Immature natural killer cell (primary cell): ENCODE measurements at regions not wholly inside any gene's neighbourhood (a gene's known extent, or its start where the extent isn't known, plus 50 kb on each side); places are given as distances from the start of the nearest gene placed in this dataset.
"Not testable (repeated sequence)": the region's sequence is repeated elsewhere in the genome, so short reads cannot be mapped to it uniquely, and the experiment has no call there.

Source experiments
- DNase-seq, 3 donors: peaks; one replicate each; pipeline ENCODE4 v3.0.0; 2022; ENCODE audit warnings: mixed read lengths in 1 of 3
- H3K27ac Mint-ChIP-seq, 6 donors: one replicate each; pipeline ENCODE4 v1.8.0; 2020; ENCODE audit warnings: mixed read lengths in 6 of 6, mild to moderate bottlenecking in 5 of 6, inconsistent platforms in 4 of 6, moderate library complexity in 3 of 6
- H3K27me3 Mint-ChIP-seq, 3 donors: one replicate each; pipeline ENCODE4 v1.8.0; 2020 to 2021; ENCODE audit warnings: low read depth in 3 of 3, mild to moderate bottlenecking in 3 of 3, mixed read lengths in 3 of 3, moderate library complexity in 3 of 3, inconsistent platforms in 1 of 3
- H3K36me3 Mint-ChIP-seq, 3 donors: one replicate each; pipeline ENCODE4 v1.8.0; 2020; ENCODE audit warnings: mixed read lengths in 3 of 3, inconsistent platforms in 2 of 3, mild to moderate bottlenecking in 2 of 3
- H3K4me1 Mint-ChIP-seq, 2 donors: one replicate each; pipeline ENCODE4 v1.8.0; 2020; ENCODE audit warnings: inconsistent platforms in 2 of 2, mild to moderate bottlenecking in 2 of 2, mixed read lengths in 2 of 2, moderate library complexity in 1 of 2
- H3K4me3 Mint-ChIP-seq, 5 donors: one replicate each; pipeline ENCODE4 v1.8.0; 2020; ENCODE audit warnings: mild to moderate bottlenecking in 5 of 5, mixed read lengths in 5 of 5, inconsistent platforms in 3 of 5, moderate library complexity in 3 of 5
- H3K9me3 Mint-ChIP-seq, 6 donors: one replicate each; pipeline ENCODE4 v1.8.0; 2020; ENCODE audit warnings: mild to moderate bottlenecking in 6 of 6, mixed read lengths in 6 of 6, inconsistent platforms in 4 of 6, moderate library complexity in 3 of 6

GRCh38 chr14:28187902-28188830 lies 578.4 kb upstream of the FOXG1 start:
- H3K36me3 Mint-ChIP-seq, H3K27me3 Mint-ChIP-seq, DNase-seq, H3K4me1 Mint-ChIP-seq, H3K4me3 Mint-ChIP-seq, H3K27ac Mint-ChIP-seq: not testable (repeated sequence)
- peaks cover 4 to 23% (median 8%) of the 10 kb centered on the region in 6 donors for H3K9me3 Mint-ChIP-seq

- Mint-ChIP-seq H3K4me1 (no peaks in the 10 kb centered on the region), H3K27me3 (peaks cover 0 to 4% (median 0%) of the 10 kb centered on the region in 3 donors), H3K36me3 (no peaks in the 10 kb centered on the region)
Observed at GRCh38 chr14:28196878-28197277, 569.7 kb upstream of the FOXG1 start.

GRCh38 chr14:28220391-28220790 lies 546.2 kb upstream of the FOXG1 start:
- H3K4me3 Mint-ChIP-seq, result no peak overlapping the region
- no peak for DNase-seq
- H3K27me3 Mint-ChIP-seq, result peaks cover 0 to 2% (median 0%) of the 10 kb centered on the region in 3 donors
- no peaks in the 10 kb centered on the region for H3K36me3 Mint-ChIP-seq
- H3K27ac Mint-ChIP-seq, result no peak overlapping the region
- H3K4me1 Mint-ChIP-seq, result no peaks in the 10 kb centered on the region
- peaks cover 5 to 42% (median 16%) of the 10 kb centered on the region in 6 donors for H3K9me3 Mint-ChIP-seq

More at GRCh38 chr14:28196878-28197277, 569.7 kb upstream of the FOXG1 start:
- no peak overlapping the region for H3K27ac Mint-ChIP-seq
- no peak for DNase-seq
- peaks cover 0 to 27% (median 9%) of the 10 kb centered on the region in 6 donors for H3K9me3 Mint-ChIP-seq
- H3K4me3 Mint-ChIP-seq, result no peak overlapping the region

GRCh38 chr14:28240909-28241308 lies 525.7 kb upstream of the FOXG1 start:
- H3K4me3 Mint-ChIP-seq, result no peak overlapping the region
- H3K27me3 Mint-ChIP-seq, result no peaks in the 10 kb centered on the region

GRCh38 chr14:28242895-28243294 lies 523.7 kb upstream of the FOXG1 start:
- no peaks in the 10 kb centered on the region for H3K36me3 Mint-ChIP-seq
- no peak overlapping the region for H3K27ac Mint-ChIP-seq
- H3K9me3 Mint-ChIP-seq, result peaks cover 0 to 38% (median 23%) of the 10 kb centered on the region in 6 donors
- H3K4me3 Mint-ChIP-seq, result no peak overlapping the region
- no peaks in the 10 kb centered on the region for H3K4me1 Mint-ChIP-seq
- no peaks in the 10 kb centered on the region for H3K27me3 Mint-ChIP-seq
- no peak for DNase-seq

More at GRCh38 chr14:28240909-28241308, 525.7 kb upstream of the FOXG1 start:
- Mint-ChIP-seq H3K36me3 (no peaks in the 10 kb centered on the region), H3K27ac (no peak overlapping the region), H3K9me3 (peaks cover 0 to 47% (median 25%) of the 10 kb centered on the region in 6 donors), H3K4me1 (no peaks in the 10 kb centered on the region)
- no peak for DNase-seq

GRCh38 chr14:28243600-28243999 lies 523.0 kb upstream of the FOXG1 start:
- no peak for DNase-seq
- Mint-ChIP-seq H3K4me3 (no peak overlapping the region), H3K36me3 (no peaks in the 10 kb centered on the region), H3K27ac (no peak overlapping the region), H3K4me1 (no peaks in the 10 kb centered on the region), H3K27me3 (no peaks in the 10 kb centered on the region), H3K9me3 (peaks cover 0 to 38% (median 22%) of the 10 kb centered on the region in 6 donors)

GRCh38 chr14:28245216-28245615 lies 521.4 kb upstream of the FOXG1 start:
- no peak for DNase-seq
- Mint-ChIP-seq H3K4me1 (no peaks in the 10 kb centered on the region), H3K9me3 (peaks cover 0 to 40% (median 27%) of the 10 kb centered on the region in 6 donors), H3K36me3 (no peaks in the 10 kb centered on the region), H3K27ac (no peak overlapping the region), H3K27me3 (no peaks in the 10 kb centered on the region), H3K4me3 (no peak overlapping the region)

GRCh38 chr14:28247491-28247890 lies 519.1 kb upstream of the FOXG1 start:
- no peak for DNase-seq
- Mint-ChIP-seq H3K27ac (no peak overlapping the region), H3K9me3 (peaks cover 0 to 53% (median 34%) of the 10 kb centered on the region in 6 donors), H3K27me3 (peaks cover 0 to 2% (median 0%) of the 10 kb centered on the region in 3 donors), H3K36me3 (no peaks in the 10 kb centered on the region), H3K4me3 (no peak overlapping the region), H3K4me1 (no peaks in the 10 kb centered on the region)

GRCh38 chr14:28252124-28252523 lies 514.5 kb upstream of the FOXG1 start:
- not testable (repeated sequence) for DNase-seq, H3K27me3 Mint-ChIP-seq, H3K4me3 Mint-ChIP-seq, H3K4me1 Mint-ChIP-seq, H3K27ac Mint-ChIP-seq, H3K36me3 Mint-ChIP-seq
- peaks cover 5 to 67% (median 35%) of the 10 kb centered on the region in 6 donors for H3K9me3 Mint-ChIP-seq

- peaks cover 0 to 3% (median 0%) of the 10 kb centered on the region in 3 donors for H3K36me3 Mint-ChIP-seq
- no peak for DNase-seq
- H3K27me3 Mint-ChIP-seq, result peaks cover 0 to 2% (median 0%) of the 10 kb centered on the region in 3 donors
- H3K4me1 Mint-ChIP-seq, result no peaks in the 10 kb centered on the region
- no peak overlapping the region for H3K27ac Mint-ChIP-seq
- H3K4me3 Mint-ChIP-seq, result no peak overlapping the region
- peaks cover 5 to 55% (median 31%) of the 10 kb centered on the region in 6 donors for H3K9me3 Mint-ChIP-seq
Observed at GRCh38 chr14:28254768-28255167, 511.8 kb upstream of the FOXG1 start.

- H3K27me3 Mint-ChIP-seq, result peaks cover 0 to 2% (median 0%) of the 10 kb centered on the region in 3 donors
- no peaks in the 10 kb centered on the region for H3K4me1 Mint-ChIP-seq
- DNase-seq, result no peak
- H3K9me3 Mint-ChIP-seq, result peaks cover 19 to 75% (median 46%) of the 10 kb centered on the region in 6 donors
- H3K27ac Mint-ChIP-seq, result no peak overlapping the region
- H3K4me3 Mint-ChIP-seq, result no peak overlapping the region
- no peaks in the 10 kb centered on the region for H3K36me3 Mint-ChIP-seq
Observed at GRCh38 chr14:28264306-28264705, 502.3 kb upstream of the FOXG1 start.

GRCh38 chr14:28272270-28272669 lies 494.3 kb upstream of the FOXG1 start:
- H3K27ac Mint-ChIP-seq, result no peak overlapping the region
- no peaks in the 10 kb centered on the region for H3K4me1 Mint-ChIP-seq
- H3K4me3 Mint-ChIP-seq, result no peak overlapping the region
- peaks cover 9 to 60% (median 32%) of the 10 kb centered on the region in 6 donors for H3K9me3 Mint-ChIP-seq
- H3K27me3 Mint-ChIP-seq, result no peaks in the 10 kb centered on the region
- H3K36me3 Mint-ChIP-seq, result no peaks in the 10 kb centered on the region
- no peak for DNase-seq

GRCh38 chr14:28280530-28280929 lies 486.1 kb upstream of the FOXG1 start:
- no peak overlapping the region for H3K4me3 Mint-ChIP-seq
- H3K36me3 Mint-ChIP-seq, result no peaks in the 10 kb centered on the region
- no peaks in the 10 kb centered on the region for H3K27me3 Mint-ChIP-seq
- peaks cover 4 to 33% (median 15%) of the 10 kb centered on the region in 6 donors for H3K9me3 Mint-ChIP-seq
- no peak overlapping the region for H3K27ac Mint-ChIP-seq
- H3K4me1 Mint-ChIP-seq, result no peaks in the 10 kb centered on the region
- DNase-seq, result no peak

- Mint-ChIP-seq H3K9me3 (peaks cover 4 to 31% (median 14%) of the 10 kb centered on the region in 6 donors), H3K27ac (no peak overlapping the region), H3K4me1 (no peaks in the 10 kb centered on the region), H3K36me3 (no peaks in the 10 kb centered on the region), H3K4me3 (no peak overlapping the region), H3K27me3 (no peaks in the 10 kb centered on the region)
- no peak for DNase-seq
Observed at GRCh38 chr14:28280997-28281598, 485.5 kb upstream of the FOXG1 start.
